Endodermal cell (in vitro differentiated cells): ENCODE measurements at regions not wholly inside any gene's neighbourhood (a gene's known extent, or its start where the extent isn't known, plus 50 kb on each side); places are given as distances from the start of the nearest gene placed in this dataset.

Experiments used
- DNase-seq: peaks from one replicate; pipeline ENCODE4 v3.0.0-alpha.2; 2017
- H3K27ac ChIP-seq: 2 replicates; pipeline ENCODE4 v1.5.1; 2013; ENCODE audit warnings: mild to moderate bottlenecking, low read depth, low read length, moderate library complexity
- H3K27me3 ChIP-seq: 2 replicates; pipeline ENCODE4 v1.6.1; 2013; ENCODE audit warnings: mild to moderate bottlenecking, low read length, moderate library complexity; ENCODE audit not compliant: insufficient read depth, control insufficient read depth, poor library complexity, severe bottlenecking
- H3K36me3 ChIP-seq: 2 replicates; pipeline ENCODE4 v1.7.0; 2013; ENCODE audit warnings: mild to moderate bottlenecking, low read length, moderate library complexity; ENCODE audit not compliant: control insufficient read depth, insufficient read depth
- H3K4me1 ChIP-seq: one replicate; pipeline ENCODE4 v1.7.0; 2013; ENCODE audit warnings: low read length; ENCODE audit not compliant: control insufficient read depth, insufficient read depth
- H3K4me3 ChIP-seq: 2 replicates; pipeline ENCODE4 v1.5.1; 2013; ENCODE audit warnings: mild to moderate bottlenecking, low read length, moderate library complexity
- H3K9ac ChIP-seq: 2 replicates; pipeline ENCODE4 v1.6.1; 2013; ENCODE audit warnings: mild to moderate bottlenecking, low read length, moderate library complexity; ENCODE audit not compliant: poor library complexity, severe bottlenecking; ENCODE audit errors: extremely low read depth
- H3K9me3 ChIP-seq: 2 replicates; pipeline ENCODE4 v1.6.1; 2013; ENCODE audit warnings: mild to moderate bottlenecking, low read length, moderate library complexity; ENCODE audit not compliant: control insufficient read depth
- H3K27ac Mint-ChIP-seq: 2 replicates; pipeline ENCODE4 v1.8.0; 2020; ENCODE audit warnings: mixed read lengths
- H3K27me3 Mint-ChIP-seq: 2 replicates; pipeline ENCODE4 v1.8.0; 2021; ENCODE audit warnings: mild to moderate bottlenecking, mixed read lengths; ENCODE audit not compliant: insufficient read depth
- H3K36me3 Mint-ChIP-seq: 2 replicates; pipeline ENCODE4 v1.8.0; 2020; ENCODE audit warnings: low read depth, mixed read lengths
- H3K4me1 Mint-ChIP-seq: 2 replicates; pipeline ENCODE4 v1.8.0; 2020; ENCODE audit warnings: mixed read lengths
- H3K4me3 Mint-ChIP-seq: 2 replicates; pipeline ENCODE4 v1.8.0; 2020; ENCODE audit warnings: mild to moderate bottlenecking, moderate library complexity, mixed read lengths
- H3K9me3 Mint-ChIP-seq: 2 replicates; pipeline ENCODE4 v1.8.0; 2020; ENCODE audit warnings: mild to moderate bottlenecking, mixed read lengths
- WGBS, 2 experiments: methylation state at CpG; one replicate each; pipeline versions ENCODE4 v1.1.5 to v1.1.7; 2013; ENCODE audit warnings: missing lambda C conversion rate in 2 of 2, mixed read lengths in 1 of 2; ENCODE audit not compliant: insufficient coverage in 1 of 2, insufficient read length in 1 of 2; 5-methylcytosine and 5-hydroxymethylcytosine counted together
- TF ChIP-seq, protein P1 (sequence below): fragments of 200-600 bp; sonication (generic); conservative IDR thresholded peaks from 2 replicates; pipeline ENCODE4 v1.5.0; 2021; ENCODE audit warnings: antibody characterized with exemption, mild to moderate bottlenecking

DNA sequence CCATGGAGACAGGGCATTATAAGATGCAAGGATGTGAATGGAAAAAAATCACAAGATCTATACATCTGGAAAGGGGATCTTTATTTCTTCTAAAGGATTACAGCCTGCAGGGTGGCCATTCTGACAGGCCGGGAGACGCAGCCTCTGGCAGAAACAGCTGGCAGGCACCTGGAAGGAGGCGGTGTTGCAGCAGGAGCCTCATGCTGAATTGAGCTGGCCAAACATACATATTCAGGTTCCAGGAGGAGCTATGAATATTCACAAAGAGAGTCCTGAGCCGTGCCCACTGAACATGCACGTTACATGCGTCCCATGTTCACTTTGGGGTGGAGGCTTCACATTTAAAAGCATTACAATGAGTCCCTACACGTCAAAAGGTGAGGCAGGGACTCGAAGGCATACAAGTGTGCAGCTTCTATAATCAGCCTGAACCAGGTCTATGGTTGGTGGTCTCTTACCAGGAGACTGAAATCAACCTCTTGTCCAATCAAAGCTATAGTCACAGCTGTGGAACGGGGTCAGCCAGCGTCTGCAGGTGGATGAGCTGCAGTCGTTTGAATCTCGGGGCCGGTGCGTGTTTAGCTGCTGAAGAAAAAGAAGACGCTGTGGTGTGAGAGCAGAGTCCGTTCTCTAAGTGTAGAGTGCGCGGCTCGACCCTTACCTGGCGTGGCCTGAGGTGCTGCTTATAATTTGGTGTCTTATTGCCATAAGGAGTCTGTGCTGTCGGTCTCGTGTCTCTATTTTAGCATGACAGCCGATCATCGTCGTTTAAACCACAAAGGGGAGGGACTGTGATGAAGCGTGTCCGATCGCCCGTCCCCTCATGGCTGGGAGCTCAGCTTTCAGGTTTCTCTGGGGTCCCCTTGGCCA is 183.0 kb downstream of the ETS2 start:
- peaks cover 31% of the 10 kb centered on the region for H3K4me1 ChIP-seq
- DNase-seq = peak; percentile 69
- TF ChIP-seq, protein P1, sequence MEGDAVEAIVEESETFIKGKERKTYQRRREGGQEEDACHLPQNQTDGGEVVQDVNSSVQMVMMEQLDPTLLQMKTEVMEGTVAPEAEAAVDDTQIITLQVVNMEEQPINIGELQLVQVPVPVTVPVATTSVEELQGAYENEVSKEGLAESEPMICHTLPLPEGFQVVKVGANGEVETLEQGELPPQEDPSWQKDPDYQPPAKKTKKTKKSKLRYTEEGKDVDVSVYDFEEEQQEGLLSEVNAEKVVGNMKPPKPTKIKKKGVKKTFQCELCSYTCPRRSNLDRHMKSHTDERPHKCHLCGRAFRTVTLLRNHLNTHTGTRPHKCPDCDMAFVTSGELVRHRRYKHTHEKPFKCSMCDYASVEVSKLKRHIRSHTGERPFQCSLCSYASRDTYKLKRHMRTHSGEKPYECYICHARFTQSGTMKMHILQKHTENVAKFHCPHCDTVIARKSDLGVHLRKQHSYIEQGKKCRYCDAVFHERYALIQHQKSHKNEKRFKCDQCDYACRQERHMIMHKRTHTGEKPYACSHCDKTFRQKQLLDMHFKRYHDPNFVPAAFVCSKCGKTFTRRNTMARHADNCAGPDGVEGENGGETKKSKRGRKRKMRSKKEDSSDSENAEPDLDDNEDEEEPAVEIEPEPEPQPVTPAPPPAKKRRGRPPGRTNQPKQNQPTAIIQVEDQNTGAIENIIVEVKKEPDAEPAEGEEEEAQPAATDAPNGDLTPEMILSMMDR = no peak
- no peak overlapping the region for H3K27ac Mint-ChIP-seq
- H3K9me3 ChIP-seq = no peaks in the 10 kb centered on the region
- H3K27me3 ChIP-seq = no peaks in the 10 kb centered on the region
- H3K27ac ChIP-seq = no peak overlapping the region
- no peaks in the 10 kb centered on the region for H3K9me3 Mint-ChIP-seq
- H3K4me3 Mint-ChIP-seq = no peak overlapping the region
- H3K36me3 ChIP-seq = no peaks in the 10 kb centered on the region
- no peaks in the 10 kb centered on the region for H3K36me3 Mint-ChIP-seq
- no peak overlapping the region for H3K4me3 ChIP-seq
- no peak overlapping the region for H3K9ac ChIP-seq
- H3K27me3 Mint-ChIP-seq = peaks cover 5% of the 10 kb centered on the region
- 90% methylated on average over 28 to 29 of the region's 29 CpGs for WGBS, 2 experiments
- peaks cover 70% of the 10 kb centered on the region for H3K4me1 Mint-ChIP-seq

DNA sequence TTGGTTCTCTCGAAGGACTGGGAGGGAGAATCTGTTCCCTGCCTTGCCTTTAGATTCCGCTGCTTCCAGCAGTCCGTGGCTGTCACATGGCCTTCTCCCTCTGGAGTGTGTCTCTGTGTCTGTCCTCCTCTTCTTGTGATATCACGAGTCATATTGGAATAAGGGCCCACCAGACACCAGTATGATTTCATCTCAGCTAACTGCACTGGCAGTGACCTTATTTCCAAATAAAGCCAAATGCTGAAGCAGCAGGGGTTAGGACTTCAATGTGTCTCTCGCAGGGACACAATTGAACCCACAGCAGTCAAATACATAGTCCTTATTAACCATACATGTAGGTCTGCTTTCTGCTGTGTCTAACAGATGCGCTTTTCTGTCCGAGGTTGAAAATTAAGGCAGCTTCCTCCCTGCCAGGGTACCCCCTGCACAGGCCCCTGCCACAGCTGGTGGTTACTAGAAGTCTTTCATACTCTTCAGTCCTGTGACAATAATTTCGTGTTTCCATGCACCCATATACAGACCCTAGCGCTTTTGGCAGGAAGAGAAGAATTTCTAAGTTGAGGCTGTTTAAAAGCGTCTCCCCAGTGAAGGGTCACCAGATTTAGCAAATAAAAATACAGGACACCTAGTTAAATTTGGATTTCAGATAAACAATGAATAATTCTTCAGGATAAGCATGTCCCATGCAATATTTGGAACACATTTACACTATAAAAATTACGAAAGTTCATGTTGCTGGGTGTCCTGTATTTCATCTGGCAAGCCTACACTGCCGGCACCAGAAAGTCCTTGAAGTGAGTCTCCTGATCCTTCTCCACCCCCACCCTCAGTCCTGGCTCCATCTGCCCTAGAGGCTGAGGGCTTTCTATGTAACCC is 182.1 kb downstream of the ETS2 start:
- TF ChIP-seq, protein P1 = no peak
- H3K36me3 ChIP-seq = no peaks in the 10 kb centered on the region
- H3K4me3 ChIP-seq = no peak overlapping the region
- 73 to 79% methylated on average over 10 to 12 of the region's 12 CpGs for WGBS, 2 experiments
- H3K27me3 ChIP-seq = no peaks in the 10 kb centered on the region
- Mint-ChIP-seq H3K4me3 (no peak overlapping the region), H3K36me3 (no peaks in the 10 kb centered on the region), H3K4me1 (peaks cover 66% of the 10 kb centered on the region), H3K27me3 (peaks cover 5% of the 10 kb centered on the region), H3K9me3 (no peaks in the 10 kb centered on the region), H3K27ac (peak overlapping the region; percentile 13)
- H3K9ac ChIP-seq = no peak overlapping the region
- peaks cover 7% of the 10 kb centered on the region for H3K9me3 ChIP-seq
- DNase-seq = no peak
- peaks cover 31% of the 10 kb centered on the region for H3K4me1 ChIP-seq
- no peak overlapping the region for H3K27ac ChIP-seq

DNA sequence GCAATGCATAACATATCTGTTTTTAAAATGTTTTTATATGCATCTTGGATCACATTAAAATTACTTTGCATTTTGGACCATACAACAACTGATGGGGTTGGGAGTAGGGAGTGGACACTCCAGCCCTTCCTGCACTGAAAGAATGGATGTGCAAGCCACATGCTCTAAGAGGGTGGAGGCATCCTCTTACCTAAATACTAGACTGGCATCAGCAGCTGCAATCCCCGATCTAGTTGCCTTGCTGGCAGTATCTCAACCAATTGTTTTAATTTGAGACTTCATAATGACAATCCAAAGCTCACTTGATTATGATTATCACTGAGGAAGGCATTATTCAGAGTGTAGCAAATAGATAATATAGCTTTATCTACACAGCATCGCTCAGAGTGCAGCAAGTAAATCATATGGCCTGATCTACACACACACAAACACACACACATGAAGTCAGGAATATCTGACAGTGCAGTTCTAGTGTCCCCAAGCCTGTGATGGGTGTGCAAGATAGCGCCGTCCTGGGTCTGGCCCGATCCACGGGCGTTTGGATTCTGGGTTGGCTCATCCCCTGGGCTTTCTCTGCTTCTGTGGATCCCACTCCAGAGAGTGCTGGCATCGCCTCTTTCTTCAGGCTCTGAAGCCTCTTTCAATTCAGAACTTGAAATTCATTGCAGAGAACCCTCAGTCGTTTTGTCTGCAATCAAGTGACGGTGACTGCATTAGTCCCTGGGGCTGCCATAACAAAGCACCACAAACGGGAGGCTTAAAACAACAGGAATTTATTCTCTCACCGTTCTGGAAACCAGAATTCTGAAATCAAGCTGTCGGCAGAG is 181.3 kb downstream of the ETS2 start:
- H3K4me1 Mint-ChIP-seq = peaks cover 63% of the 10 kb centered on the region
- peaks cover 5% of the 10 kb centered on the region for H3K27me3 Mint-ChIP-seq
- Histone ChIP-seq H3K9me3 (peaks cover 8% of the 10 kb centered on the region), H3K9ac (no peak overlapping the region), H3K27ac (no peak overlapping the region), H3K4me3 (no peak overlapping the region), H3K36me3 (no peaks in the 10 kb centered on the region), H3K4me1 (peaks cover 31% of the 10 kb centered on the region), H3K27me3 (no peaks in the 10 kb centered on the region)
- 73 to 80% methylated on average over 12 to 13 of the region's 13 CpGs for WGBS, 2 experiments
- H3K9me3 Mint-ChIP-seq = peaks cover 2% of the 10 kb centered on the region
- no peak overlapping the region for H3K27ac Mint-ChIP-seq
- H3K36me3 Mint-ChIP-seq = no peaks in the 10 kb centered on the region
- no peak overlapping the region for H3K4me3 Mint-ChIP-seq
- TF ChIP-seq, protein P1 = no peak
- DNase-seq = no peak
